Fibroblast of the aortic adventitia (primary cell): ENCODE measurements at regions not wholly inside any gene's neighbourhood (a gene's known extent, or its start where the extent isn't known, plus 50 kb on each side); places are given as distances from the start of the nearest gene placed in this dataset.

Experiments
- DNase-seq: peaks from one replicate; pipeline ENCODE4 v3.0.0-alpha.2; 2010; ENCODE audit warnings: low read depth
- H3K4me3 ChIP-seq: 2 replicates; pipeline ENCODE4 v1.5.1; 2011; ENCODE audit warnings: low read depth, mild to moderate bottlenecking, control low read depth, low read length, moderate library complexity
- CTCF ChIP-seq: IDR thresholded peaks from 2 replicates; pipeline ENCODE4 v1.5.1; 2011; ENCODE audit warnings: mild to moderate bottlenecking, low read length, control low read depth, inconsistent platforms; ENCODE audit not compliant: insufficient read depth

- no peak for DNase-seq
- no peak overlapping the region for H3K4me3 ChIP-seq
- TF ChIP-seq CTCF: no peak
Observed at GRCh38 chr2:105567996-105568494, 169.2 kb upstream of the FHL2 start.

- no peak overlapping the region for H3K4me3 ChIP-seq
- no peak for TF ChIP-seq CTCF
- no peak for DNase-seq
Observed at GRCh38 chr2:105563000-105563719, 164.3 kb upstream of the FHL2 start.

GRCh38 chr2:105561401-105561800, 162.6 kb upstream of the FHL2 start:
- TF ChIP-seq CTCF: no peak
- DNase-seq: no peak

GRCh38 chr2:105560157-105560556, 161.3 kb upstream of the FHL2 start:
- TF ChIP-seq CTCF: no peak
- DNase-seq: no peak
- H3K4me3 ChIP-seq: no peak overlapping the region

More at GRCh38 chr2:105561401-105561800, 162.6 kb upstream of the FHL2 start:
- no peak overlapping the region for H3K4me3 ChIP-seq

GRCh38 chr2:105557021-105557920, 158.4 kb upstream of the FHL2 start:
- no peak for TF ChIP-seq CTCF
- DNase-seq: no peak
- no peak overlapping the region for H3K4me3 ChIP-seq

- TF ChIP-seq CTCF: no peak
- no peak for DNase-seq
- no peak overlapping the region for H3K4me3 ChIP-seq
Observed at GRCh38 chr2:105556366-105556765, 157.5 kb upstream of the FHL2 start.
